Activated gamma-delta T cell (primary cell): ENCODE measurements at regions not wholly inside any gene's neighbourhood (a gene's known extent, or its start where the extent isn't known, plus 50 kb on each side); places are given as distances from the start of the nearest gene placed in this dataset.
A peak's percentile ranks its signal among the peaks of the same experiment; 100 is the strongest.

Experiments used
- DNase-seq: peaks from one replicate; lab custom pipeline; 2025; lab: John Stamatoyannopoulos, UW

DNA sequence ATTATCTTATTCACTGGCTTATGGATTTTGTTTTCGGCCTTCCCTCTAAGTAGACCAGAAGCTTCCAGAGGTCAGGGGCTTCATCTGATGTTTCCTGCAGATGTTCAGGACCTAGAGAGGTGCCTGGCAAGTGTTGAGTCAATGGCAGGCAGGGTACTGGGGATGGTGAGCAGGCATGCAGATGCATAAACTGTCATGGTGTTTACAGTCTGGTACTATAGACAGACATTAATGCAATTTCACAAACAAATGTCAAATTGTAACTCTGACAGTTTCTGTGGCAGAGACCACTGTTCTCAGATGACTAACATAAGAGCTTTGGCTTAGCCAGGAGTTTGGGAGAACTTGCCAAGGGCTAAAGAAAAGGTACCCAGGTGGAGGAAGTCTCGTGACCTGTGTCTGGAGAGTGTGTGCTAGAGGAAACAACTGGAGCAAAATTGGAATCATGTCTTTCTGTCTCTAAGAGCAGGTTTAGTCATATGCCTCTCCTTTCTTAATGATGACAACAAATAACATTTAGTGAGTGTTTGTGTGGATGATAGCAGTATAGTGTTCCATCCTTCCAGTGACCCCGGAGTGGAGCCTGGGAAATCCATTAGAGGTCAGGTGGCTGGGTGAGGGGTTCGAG is 53.7 kb upstream of the TRAK1 start:
- no peak for DNase-seq

DNA sequence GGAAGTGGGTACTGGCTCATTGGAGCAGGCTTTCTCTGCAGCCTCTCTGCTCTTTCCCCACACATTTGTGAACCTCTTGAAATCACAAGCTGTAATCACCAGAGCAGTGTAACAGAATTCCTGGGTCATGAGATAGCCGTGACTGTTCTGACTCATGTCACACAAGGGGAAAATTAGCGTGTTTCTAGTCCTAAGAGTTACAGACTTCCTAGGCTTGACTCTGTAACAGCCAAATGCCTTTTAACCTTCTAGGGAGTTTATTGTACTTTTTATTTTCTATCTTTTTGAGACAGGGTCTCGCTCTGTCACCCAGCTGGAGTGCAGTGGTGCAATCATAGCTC is 54.7 kb upstream of the TRAK1 start:
- no peak for DNase-seq

- DNase-seq, result no peak
These were observed 55.2 kb upstream of the TRAK1 start for GRCh38 chr3:42035816-42036482.

DNA sequence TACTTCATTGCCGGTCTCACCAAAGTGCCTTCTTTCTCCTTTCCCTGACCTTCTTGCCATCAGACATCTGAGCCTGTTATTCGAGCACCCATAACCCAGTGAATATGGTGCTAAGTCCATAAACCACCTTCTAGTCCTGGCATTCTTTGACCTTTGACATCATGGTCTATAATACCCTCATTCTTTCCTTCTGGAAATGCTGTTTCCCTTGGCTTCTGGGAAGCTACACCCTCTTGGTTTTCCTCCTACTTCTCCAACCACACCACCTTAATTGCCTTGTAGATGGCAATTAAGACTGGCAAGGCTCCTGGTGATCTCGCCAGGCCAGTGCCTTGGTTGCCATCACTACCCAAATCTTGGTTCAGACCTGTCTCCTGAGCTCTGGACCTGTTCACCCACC is 56.1 kb upstream of the TRAK1 start:
- DNase-seq, result no peak

GRCh38 chr3:42033741-42034140 is 57.4 kb upstream of the TRAK1 start:
- DNase-seq, result no peak

DNA sequence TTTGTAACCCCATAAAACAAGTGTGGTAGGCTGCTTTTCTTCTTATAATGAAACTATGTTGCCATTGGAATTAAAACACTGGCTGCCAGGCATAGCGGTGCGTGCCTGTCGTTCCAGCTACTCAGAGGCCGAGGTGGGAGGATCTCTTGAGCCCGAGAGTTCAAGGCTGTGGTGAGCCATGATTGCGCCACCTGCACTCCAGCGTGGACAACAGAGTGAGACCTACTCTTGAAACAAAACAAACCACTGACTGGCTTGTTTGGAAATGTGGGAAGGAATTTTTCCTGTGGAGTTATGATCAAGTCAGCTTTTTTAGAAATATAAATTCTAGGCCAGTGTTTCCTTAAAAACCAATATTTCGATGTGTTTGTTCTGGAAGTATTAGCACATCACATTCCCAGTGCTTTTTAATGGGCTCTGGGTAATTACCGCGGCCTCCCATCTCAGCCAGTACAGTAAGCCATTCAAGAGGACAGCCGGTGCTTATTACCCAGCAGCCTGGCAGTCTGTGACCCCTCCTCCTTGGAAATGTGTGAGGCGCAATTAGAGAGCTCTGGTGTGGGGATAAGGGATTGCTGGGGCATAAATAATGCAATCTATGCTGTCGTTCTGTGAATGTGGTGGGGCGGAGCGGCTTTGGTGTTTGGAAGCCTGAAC is 58.3 kb upstream of the TRAK1 start:
- DNase-seq, result no peak

- no peak for DNase-seq
These were observed 59.2 kb upstream of the TRAK1 start for GRCh38 chr3:42031808-42032480.

DNA sequence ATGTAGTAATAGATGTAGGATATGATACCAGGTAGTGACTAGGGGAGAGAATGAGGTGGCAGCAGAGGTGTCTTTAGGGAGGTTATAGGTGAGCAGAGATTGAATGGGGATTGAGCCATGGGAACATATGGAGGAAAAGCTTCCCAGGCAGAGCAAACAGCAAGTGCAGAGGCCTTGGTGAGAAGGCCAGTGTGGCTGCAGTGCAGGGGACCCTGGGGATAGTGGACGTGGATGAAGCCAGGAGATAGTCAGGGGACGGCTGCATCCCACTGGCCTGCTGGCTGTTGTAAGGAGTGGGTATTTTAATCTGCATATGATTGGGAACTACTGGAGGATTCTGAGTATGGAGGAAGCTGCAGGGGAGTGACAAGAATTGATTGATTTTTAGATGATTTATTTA is 62.7 kb upstream of the TRAK1 start:
- DNase-seq, result no peak

- DNase-seq, result no peak
These were observed 63.6 kb upstream of the TRAK1 start for GRCh38 chr3:42027571-42027970.

- DNase-seq, result no peak
These were observed 63.7 kb upstream of the ULK4 start for GRCh38 chr3:42025370-42026138.

DNA sequence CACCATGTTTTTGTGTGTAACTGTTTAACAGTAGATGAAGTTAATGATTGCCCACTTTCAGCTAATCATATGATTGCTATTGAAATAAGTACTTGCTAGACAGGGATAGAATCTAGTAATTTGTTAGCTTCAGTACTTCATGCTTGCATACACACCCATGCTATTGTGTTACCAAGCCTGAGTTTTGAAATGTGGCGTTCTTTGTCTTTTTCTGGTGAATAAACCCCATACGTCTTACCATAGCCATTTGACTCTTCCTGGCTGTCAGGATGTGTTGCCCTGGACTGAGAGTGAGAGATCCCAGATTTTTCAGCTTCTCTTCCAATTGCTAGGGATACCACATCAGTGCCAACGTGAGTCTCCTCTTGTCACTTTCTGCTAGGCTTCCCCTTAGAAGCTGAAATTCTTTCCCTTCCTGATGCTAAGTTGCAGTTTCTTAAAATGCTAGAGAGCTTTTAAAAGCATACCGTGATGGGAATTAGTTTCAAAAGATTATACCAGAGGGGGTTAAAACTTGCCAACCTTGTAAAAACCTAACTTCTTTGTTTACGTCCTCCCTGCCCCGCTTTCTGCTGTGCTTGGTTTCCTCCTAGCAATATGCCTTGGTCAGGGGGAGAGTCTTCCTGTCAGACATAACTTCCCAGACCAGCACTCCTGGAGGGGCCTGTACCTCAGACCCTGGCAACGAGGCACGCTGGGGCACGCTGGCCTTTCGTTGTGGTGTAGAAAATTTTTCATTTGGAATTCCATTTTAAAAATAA is 62.9 kb upstream of the ULK4 start:
- DNase-seq, result no peak

DNA sequence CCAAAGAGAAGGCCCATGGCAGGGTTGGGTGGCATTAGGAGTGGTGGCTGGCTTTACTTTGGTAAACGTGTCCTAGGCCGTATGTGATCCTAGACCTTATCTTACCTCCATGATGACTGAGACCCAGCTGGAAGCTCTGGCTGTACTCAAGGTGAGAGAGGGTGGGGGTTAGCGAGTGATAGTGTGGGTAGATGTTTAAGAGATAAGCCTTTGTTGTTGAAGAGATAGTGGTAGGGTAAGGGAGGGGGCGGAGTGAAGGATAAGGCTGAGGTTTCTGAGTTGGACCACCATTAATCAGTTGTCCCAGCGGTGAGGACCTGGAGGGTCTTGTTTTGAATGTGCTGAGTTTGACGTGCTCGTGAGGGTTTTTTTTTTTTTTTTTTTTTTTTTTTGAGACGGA is 61.5 kb upstream of the ULK4 start:
- DNase-seq, result no peak

- no peak for DNase-seq
These were observed 60.5 kb upstream of the ULK4 start for GRCh38 chr3:42022355-42022754.

- no peak for DNase-seq
These were observed 58.9 kb upstream of the ULK4 start for GRCh38 chr3:42020684-42021307.

GRCh38 chr3:42019953-42020260 is 58.0 kb upstream of the ULK4 start:
- DNase-seq, result no peak

DNA sequence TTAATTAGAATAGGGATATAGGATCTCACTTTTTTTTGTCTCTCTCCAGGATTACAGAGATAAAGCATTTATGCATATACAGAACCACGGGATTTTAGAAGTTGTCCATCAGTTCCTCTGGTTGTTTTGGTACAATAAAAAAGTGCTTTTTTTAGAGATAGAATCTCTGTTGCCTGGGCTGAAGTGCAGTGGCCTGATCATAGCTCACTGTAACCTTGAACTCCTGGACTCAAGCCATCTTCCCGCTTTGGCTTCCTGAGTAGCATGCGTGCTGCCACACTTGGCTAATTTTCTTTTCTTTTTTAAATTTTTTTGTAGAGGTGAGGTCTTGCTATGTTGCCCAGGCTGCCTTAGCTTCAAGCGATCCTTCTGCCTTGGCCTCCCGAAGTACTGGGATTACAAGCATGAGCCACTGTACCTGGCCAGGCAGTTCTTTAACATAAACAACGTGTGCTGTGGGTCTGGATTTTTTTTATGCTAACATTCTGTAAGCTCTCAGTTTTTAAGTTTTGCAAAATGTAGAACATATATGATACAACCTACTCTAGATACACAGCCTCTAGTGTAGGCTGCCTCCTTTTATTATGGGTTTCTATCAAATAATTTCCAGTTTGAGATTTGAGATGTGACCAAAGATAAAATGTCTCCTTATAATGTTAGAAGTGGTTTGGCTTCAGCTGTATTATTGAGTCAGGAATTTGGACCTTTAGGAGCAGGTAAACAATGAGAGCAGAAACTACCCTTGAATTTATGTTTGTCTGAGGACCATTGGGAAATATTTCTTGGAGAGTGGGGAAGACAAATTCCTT is 57.4 kb upstream of the ULK4 start:
- no peak for DNase-seq

GRCh38 chr3:42014921-42015533 is 53.1 kb upstream of the ULK4 start:
- DNase-seq, result no peak

DNA sequence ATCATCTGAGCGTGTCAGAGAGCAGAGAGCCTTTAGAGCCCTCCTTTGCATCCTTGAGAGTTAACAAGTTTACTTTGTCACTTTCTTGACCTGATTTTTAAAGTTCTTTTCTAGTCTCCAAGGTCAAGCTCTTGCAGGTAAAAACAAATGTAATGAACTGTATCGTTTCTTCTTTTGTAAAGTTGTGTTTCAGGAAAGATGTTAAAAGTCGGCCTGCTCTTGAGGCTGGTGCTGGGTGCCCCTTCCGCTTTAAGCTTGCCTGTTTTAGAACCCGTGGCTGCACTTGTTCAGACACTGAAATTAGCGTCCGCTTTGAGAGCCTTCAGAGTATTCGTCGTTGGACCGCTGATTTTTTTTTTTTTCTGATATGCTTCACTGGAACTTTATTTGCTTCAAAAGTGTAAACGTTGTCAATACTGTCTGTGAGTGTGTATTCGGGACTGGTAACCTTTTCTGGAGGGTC is 52.6 kb upstream of the ULK4 start:
- no peak for DNase-seq

DNA sequence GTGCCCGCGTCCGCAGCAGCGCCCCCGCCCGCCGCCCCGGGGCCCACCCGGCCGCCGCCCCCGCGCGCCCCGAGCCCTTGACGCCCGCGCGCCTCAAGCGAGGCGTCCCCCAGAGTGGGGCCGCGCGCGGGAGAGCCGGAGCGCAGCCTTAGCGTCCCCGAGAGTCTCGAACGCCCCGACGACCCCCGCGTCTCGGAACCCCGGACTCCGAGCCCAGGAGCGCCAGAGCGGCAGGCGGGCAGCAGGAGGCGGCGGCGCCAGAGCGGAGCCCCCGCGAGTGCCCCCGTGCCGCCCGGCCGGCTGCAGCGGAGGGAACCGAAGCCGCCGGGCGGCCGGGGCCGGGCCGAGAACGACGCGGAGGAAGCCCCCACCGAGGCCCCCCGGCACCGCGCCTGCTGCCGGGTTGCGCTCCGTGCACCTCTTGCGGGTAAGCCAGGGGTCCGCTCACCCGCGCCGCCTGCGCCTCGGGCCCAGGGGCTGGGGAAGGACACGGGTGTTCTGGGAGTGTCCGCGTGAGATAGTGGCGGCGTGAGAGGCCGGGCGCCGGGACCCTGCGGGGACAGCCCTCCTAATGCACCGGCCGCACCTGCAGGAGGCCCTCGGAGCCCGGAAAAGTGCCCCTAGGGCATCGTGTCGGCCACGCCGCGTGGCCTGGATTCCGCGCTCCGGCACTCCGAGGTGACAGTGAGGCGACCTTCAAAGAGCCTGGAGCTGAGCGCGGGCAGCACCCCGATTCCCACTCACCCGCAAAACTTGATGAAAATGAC is 52.0 kb upstream of the ULK4 start:
- peak; percentile 27 for DNase-seq
